ENCODE measurements at regions not wholly inside any gene's neighbourhood (a gene's known extent, or its start where the extent isn't known, plus 50 kb on each side); places are given as distances from the start of the nearest gene placed in this dataset.

DNA sequence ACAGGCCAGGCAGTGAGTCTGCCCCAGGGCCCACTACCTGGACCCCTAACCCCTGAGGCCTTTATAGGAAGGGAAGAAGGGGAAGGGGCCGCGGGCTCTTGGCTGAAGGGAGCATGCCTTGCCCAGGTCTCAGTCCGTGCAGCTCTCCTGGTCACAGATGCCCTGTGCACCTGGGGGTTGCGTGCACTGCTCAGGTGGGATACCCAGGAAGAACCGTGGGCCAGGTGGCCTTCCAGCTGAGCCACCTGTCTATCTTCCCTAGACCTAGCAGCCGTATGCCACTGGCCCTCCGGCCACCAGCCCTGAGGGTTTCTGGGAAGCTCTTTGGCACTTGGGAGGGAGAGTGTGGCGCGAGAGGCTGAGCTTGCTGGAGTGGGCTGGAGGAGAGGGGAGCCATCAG lies 1178.6 kb downstream of the BRD1 start:
- DNase-seq, result no peak

DNA sequence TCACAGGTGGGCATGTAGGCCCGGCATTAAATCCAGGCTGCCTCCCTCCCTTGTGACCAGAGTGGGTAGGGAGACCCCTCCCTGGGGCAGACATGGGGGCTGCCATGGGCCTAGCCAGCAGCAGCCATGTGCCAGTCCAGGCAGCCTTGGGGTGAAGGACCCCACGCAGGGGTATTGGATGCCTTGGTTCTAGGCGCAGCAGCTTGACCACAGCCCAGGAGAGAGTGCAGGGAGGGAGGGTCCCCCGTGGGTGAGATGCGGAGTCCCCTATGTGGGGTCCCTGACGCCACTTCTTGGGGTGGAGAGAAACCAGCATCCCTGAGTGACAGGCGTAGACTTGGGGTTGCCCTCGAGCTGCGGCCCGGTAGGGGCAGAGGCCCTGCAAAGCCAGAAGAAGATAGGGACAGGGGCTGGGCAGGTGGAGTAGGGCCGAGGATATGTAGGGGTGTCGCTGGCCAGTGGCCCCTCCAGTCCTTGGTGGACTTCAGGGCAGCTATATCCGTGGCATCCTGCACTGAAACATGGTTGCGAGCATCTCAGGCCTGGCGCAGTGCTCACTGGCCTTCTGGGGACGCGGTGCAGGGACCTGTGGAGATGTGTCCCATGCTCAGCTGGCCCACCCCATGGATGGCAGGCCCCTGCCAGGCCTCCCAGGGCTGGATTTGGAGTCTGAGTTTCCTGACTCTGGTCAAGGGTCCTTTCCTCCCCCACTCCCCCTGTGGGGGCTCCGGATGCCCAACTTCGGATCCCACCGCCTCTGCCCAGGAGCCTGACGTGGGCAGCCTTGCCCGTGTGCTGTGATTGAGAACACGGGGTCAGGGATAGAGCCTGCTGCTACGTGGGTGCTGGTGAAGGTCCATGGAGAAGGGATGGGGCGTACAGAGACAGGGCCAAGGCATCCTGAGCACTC lies 1179.8 kb downstream of the BRD1 start:
- no peak for DNase-seq

DNA sequence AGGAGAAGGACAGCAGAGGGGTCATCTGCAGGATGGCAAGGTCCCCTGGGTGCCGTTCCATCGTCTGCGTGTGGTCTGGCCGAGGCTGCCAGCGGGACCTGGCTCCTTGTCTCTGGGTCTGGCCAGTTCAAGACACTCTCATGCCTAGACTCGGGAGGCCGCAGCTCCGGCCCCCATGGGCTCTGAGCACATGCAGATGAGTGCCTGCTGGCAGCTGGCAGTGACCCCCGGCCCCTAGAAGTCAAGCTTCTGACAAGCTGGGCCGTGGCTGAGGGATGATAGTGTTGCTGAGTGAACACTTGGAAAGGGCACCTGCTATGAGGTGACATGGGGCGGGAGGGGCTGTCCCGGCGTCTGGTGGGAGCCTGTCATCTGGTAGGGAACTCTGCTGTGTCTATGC lies 1180.6 kb downstream of the BRD1 start:
- DNase-seq, result no peak

DNA sequence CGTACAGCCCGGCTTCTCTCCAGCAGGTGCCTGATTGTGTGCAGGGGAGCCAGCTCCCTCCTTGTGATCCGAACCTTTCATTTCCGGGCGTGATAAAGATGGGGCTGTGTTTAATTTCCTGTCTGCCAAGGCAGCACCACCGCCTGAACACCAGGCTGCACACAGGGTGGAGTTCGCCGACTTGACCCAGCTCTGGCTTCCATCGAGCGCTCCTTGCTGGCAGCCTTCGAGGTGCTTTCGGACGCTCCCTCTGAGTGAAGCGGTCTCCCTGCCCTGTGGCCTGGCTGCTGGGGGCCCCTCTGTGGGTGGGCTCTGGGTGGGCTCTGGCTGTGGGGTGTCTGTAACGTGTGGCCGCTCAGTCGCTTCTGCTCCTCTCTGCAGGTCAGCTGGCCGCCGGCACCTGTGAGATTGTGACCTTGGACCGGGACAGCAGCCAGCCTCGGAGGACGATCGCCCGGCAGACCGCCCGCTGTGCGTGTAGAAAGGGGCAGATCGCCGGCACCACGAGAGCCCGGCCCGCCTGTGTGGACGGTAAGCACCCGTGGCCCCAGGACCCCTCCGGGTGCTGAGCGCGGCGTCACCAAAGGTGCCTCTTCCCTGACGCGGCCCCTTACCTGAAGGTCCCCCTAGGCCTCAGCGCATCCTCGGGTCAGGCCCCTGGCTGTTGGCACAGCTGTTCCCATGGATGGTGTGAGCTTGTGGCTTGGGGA lies 1181.3 kb downstream of the BRD1 start:
- DNase-seq, result no peak

DNA sequence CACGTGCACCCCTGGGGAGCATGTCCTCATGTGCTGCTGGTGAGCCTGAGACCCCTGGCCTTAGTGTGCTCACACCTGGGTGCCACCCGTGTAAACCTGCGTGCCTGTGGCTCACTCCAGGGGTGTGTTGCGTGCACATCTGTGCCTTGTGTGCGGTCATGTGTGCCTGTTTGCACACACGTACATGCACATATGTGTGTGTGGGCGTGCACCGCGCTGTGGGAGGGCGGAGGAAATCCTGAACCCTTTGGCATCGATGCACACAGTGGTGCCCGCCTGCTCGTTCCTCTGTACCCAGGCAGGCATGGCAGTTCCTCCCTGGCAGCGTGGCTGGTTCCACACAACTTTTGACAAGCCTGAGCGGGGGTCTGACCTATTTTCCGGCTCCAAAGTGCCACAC lies 1181.9 kb downstream of the BRD1 start:
- DNase-seq, result no peak

DNA sequence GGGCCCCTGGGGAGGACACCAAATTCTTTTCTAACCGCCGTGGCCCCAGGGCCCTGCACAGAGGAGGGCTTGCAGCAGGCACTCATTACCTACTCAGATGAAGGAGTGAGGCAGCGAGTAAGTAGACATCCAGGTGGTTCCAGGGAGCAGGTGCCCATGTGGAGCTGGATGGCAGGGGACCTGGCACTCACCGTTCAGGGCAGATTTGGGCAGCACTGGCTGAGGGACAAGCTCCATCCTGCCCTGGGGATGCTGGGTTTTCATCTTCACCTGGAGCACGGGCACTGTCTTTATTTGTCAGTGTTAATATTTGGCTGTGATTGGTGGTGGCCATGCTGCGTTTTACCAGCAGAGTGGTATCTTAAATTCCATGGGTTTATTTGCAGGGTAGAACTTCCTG lies 1182.7 kb downstream of the BRD1 start:
- DNase-seq, result no peak

DNA sequence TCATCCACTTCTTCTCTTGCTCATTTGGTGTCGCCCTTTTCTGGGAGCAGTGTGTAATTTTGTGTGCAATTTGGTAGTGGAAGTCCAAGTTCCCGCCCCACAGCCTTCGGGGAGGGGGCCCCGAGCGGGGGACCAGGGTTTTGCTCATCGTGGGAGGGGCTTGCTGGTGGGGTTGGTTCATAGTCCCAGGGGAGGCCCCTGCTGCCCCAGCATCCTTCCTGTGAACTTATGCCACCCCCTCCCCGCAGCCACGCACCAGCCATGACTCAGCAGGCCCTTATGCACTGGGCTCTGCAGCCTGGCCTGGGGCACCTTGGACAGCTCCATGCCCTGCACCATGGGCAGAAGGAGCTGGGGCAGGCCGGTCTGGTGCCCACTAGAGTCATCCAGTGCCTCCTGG lies 1183.6 kb downstream of the BRD1 start:
- peak in 1 of 2 experiments; percentile 20 for DNase-seq

DNA sequence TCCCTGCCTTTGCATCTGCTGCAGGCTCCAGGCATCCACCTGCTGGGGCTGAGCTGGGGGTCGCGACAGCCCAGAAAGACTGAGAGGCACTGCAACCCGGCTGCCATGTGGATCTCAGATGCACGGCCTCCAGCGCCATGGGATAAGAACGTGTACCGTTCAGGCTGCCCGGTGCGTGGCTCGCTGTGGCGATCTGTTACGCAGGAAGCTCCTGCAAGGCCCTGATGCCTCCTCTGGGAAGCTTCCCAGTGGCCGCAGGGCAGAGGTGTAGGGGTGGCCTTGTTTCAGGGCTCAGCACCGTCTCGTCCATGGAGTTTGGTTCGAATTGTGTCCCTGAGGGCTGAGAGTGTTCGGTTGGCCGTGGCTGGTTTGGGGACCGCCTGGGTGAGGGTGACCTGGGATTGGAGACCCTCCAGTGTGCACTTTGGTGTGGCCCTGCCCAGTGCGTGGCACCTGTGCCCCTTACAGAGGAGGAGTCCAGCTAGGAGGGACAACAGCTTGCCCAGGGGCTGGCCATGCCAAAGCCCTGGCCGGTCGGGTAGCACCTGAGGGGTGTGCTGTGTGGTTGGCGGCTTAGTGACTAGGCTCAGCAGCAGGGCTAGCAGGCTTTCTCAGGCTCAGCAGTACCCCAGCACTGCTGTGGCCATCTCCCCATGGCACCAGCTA lies 1184.5 kb downstream of the BRD1 start:
- no peak for DNase-seq

DNA sequence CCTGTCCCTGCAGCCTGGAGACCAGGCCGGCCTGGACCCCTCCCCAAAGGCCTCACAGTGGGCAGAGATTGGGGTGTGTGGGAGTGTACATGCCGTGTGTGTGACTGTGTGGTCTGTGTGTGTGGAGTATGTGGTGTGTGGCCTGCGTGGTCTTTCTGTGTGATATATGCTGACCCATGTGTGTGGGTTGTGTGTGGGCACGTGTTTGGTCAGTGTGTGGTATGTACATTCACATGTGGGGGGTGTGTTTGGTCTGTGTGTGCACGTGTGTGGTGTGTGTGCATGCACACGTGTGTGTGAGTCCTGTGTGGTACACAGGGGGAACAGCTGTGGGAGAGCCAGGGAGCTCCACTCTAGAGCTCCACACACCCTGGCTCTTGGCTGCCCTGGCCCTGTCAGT lies 1185.1 kb downstream of the BRD1 start:
- DNase-seq, result no peak

DNA sequence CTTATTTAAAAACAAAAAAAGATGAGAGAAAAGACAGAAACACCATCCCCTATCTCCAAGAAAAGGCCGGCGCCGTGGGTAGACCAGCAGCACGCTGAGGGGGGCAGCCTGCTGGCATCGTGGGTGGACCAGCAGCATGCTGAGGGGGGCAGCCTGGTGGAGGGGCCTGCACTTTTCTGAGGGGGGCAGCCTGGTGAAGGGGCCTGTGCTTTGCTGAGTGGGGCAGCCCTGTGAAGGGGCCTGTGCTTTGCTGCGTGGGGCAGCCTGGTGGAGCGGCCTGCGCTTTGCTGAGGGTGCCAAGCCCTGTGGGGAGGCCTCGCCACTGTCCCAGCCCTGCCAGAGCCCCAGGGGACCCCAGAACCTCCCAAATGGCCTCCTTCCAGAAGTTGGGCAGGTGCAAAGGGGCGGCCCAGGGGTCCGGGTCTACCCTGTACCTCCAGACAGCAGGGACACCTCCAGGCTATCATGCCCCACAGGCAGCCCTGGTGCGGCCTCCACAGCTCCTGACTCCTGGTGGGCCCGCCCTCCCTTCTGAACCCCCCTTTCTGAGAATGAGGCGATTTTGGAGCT lies 1185.7 kb downstream of the BRD1 start:
- no peak for DNase-seq

DNA sequence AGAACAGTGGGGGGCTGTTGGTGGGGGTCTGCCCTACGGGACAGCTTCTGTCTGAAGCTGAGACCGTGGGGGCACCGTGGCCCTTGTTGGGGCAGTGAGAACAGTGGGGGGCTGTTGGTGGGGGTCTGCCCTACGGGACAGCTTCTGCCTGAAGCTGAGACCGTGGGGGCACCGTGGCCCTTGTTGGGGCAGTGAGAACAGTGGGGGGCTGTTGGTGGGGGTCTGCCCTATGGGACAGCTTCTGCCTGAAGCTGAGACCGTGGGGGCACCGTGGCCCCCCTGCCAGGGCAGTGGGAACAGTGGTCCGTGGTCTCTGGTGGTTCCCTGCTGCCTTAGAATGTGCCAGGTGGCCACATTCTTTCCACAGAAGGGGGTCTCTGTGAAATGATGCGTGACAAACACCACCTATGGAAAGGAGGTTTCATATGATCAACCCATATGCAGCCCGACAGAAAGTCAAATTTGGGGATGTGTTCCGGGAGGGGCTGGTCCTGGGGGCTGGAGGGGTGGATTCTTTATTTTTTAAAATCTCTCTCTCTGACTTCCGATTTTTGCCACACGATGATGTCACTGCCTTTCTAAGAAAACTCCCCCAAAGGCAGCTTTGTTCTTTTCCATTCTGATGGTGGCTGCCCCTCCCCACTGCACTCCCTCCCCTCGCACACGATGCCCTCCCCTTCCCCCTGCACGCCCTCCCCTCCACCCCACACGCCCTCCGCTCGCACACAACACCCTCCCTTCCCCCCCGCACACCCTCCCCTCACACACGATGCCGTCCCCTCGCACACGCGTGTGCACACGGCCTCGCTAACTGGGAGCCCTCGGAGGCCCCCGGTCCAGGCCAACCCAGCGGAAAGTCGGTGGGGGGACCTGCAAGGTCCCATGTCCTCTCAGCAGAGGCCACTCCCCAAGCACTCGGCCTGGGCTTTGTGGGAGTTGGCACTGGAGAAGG lies 1186.5 kb downstream of the BRD1 start:
- no peak for DNase-seq

DNA sequence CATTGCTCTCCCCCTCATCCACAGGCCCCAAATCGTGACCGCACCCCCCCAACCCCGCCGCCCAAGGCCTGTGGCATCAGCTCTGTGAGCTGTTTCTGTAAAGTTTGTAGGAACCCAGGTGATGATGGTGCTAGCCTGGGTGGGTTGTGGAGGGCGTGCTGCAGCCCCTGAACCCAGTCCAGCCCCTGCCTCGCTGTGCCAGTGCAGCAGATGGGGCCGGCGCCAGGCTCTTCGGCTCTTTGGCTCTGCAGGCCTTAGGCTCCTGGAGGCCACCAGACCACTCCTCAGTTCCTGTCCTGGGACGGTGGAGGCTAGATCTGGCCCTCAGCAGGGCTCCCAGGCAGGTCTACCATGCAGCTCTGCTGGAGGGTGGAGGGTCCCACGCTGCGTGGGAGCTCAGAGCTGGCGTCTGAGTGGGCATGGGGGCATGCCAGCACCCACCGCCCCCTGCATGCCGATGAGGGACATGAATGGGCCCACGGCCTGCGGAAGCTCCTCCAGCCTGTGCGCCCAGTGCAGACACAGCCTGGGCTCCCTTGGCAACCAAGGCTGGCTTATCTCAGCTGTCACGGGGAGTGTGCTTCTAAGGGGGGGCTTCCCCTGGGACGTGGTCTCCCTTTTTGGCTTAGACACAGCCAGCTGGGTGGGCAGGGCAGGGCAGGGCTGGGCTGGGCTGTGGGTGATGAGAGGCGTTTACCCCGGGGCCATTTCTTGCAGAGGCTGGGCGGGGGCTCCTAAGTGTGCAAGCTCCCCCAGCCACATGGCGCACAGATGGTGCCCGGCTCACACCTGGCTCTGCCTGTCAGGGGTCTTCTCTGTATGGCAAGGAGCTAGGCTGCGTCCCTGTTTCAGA lies 1187.6 kb downstream of the BRD1 start:
- no peak for DNase-seq

DNA sequence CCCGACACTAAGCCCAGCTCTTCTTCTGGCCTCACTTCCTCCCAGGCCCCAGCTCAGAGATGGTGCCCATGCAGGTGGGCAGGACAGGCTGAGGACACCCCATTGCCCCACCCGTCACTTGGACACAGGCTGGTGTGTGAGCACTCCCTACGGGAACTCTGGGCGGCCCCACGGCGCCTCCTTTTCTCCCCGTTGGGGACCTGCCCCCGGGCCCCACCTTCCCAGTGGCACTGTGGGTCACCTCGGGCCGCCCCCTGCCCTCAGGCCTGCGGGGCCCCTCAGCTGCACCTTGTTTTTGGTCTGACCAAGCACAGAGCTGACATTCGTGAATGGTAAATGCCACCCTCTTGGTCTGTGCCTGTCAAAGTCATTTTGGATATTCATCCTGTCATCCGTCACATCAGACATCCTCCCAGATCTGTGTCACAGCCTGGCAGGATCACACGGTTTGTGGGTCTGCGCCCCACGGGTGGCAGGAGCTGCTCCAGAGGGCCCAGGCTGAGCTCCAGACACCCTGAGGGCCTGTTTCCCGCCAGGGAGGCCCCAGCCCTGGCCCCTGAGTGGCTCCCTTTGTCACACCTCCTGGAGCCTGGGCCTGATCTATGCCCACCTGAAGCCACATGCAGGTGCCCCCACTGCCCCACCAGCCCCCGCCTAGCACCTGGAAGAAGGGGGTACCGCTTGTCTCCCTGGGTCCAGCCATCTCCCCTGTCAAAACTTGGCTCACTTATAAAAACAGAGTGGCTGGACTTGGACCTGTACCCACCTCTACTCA lies 1188.5 kb downstream of the BRD1 start:
- no peak for DNase-seq

DNA sequence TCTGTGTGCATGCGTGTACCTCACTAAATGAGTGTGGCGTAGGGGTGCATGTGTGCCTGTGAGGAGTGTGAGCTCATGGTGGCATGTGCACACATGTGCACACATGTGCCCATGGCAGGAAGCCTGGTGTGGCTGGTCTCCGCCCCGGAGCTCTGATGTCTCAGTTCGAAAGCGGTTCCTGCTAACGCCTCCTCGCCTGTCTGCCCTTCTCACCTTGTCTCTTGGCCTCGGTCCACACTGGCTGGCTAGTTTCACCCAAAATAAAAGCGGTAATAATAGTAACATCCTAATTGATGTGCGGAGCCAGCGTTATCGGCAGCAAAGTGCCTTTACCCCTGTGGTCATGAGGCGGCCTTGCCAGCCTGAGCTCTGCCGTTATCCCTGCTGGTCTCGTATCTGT lies 1190.4 kb downstream of the BRD1 start:
- no peak for DNase-seq

DNA sequence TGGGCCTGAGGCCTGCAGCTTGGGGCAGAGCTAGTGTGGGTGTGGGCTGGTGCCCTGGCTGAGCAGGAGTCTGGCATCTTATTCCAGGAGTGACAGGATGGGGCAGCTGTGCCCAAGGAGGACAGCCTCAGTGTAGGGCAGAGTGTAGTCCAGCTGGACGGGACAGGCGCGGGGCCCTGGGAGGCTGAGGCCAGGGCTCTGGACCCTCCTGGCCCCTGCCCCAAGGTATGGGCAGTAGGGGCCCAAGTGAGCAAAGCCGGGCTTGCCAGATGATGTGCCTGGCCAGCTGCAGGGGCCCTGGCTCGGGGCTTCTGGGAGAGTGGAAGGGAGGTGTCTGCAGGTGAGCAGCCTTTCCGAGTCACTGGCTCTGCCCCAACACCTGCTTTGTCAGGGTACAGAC lies 1190.9 kb downstream of the BRD1 start:
- no peak for DNase-seq

DNA sequence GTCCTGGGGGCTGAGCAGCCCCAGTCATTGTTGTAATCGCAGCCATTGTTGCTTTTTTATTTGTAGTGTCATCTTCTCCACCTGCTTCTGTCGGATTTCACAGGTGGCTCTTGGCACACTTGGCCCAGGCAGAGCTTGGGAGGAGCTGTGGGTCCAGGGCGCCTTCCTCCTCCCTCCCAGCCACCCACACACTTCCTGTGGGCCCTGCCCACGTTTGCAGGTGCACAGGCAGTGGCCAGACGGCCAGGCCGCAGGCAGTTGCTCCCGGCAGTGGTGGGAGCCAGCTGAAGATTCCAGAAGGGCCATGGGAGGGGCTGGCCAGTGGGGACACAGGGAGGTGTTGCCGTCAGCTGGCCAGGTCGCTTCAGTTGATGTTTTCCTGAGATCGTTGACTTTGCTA lies 1191.9 kb downstream of the BRD1 start:
- DNase-seq, result no peak

DNA sequence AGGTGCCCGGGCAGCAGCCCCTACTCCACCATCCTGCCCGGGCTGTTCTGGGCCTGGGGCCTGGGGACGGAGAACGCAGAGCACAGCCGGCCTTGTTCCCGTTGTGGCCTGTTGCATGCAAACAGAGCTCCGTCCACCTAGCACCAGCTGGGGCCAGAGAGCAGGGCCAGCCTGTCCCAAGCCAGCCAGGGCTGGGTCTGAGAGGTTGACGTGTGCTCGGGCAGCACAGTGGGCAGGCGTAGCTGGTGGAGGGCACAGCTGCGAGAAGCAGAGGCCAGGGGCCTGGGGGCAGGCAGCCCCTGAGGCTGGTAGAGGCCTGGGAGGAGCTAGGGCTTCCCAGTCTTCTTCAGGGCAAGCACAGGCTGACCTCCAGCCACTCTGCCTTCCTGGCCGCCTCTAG lies 1192.6 kb downstream of the BRD1 start:
- DNase-seq, result no peak

DNA sequence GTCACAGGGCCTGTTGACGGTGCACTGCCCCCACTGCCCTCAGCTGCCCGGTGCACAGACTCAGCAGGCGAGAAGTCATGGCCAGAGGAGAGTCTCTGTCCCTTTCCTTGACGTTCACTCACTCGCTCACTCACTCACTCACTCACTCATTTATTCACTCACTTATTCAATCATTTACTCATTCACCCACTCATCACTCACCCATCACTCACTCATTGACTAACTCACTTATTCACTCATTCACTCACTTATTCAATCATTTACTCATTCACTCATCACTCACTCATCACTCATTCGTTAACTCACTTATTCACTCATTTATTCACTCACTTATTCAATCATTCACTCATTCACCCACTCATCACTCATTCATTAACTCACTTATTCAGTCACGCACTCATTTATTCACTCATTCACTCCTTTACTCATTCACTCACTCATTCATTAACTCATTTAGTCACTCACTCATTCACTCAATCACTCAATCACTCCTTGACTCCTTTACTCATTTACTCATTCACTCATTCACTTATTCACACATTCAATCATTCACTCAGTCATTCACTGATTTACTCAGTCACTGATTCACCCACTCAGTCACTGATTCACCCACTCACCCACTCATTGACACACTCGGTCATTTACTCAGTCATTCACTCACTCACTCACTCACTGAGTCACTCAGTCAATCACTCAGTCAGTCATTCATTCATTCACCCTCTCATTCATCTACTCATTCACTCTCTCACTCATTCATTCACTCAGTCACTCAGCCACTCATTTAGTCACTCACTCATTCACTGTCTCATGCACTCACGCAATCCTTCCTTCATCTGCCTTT lies 1193.5 kb downstream of the BRD1 start:
- no peak for DNase-seq

DNA sequence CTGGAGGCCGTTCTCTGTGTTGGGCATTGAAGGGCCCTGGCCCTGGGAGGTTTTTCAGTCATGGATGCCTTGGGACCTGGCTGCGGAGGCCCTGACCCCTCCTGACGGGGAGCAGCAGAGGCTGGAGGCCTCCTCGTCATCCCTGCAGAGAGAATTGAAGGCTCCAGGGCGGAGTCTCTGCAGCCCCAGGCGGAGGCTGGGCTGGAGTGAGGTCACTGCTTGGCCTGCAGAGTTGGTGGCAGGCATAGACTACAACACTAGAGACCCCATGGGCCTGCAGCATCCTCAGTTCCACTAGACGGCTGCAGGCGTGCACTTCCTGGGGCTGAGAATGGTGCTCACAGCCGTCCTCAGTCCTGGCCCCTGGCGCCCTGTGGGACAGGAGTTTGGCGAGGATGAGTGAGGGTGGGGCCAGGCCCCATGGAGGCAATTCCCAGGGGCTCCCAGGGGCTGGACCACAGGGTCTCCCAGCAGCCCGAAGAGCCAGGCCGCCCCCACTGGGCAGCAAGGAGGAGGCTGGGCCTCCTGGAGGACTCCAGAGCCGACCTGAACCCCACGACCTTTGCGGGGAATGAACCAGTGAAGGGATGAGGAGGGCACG lies 1194.9 kb downstream of the BRD1 start:
- DNase-seq, result no peak

Data from activated T-cell treated with anti-CD3 and anti-CD28 coated beads, Interleukin-2, amount 50 U/mL, for 48 hours (primary cell).